SU-DHL-6 (cell line): ENCODE measurements at regions not wholly inside any gene's neighbourhood (a gene's known extent, or its start where the extent isn't known, plus 50 kb on each side); places are given as distances from the start of the nearest gene placed in this dataset.

Source experiments
- EZH2phosphoT487 ChIP-seq: fragments of 200-600 bp; sonication (generic), shearing (Covaris generic); conservative IDR thresholded peaks from 2 replicates; pipeline ENCODE4 v1.6.1; 2018; ENCODE audit warnings: mild to moderate bottlenecking, antibody characterized with exemption, low read length, moderate library complexity, mixed read lengths
- TF ChIP-seq, protein P1 (sequence below): fragments of 200-600 bp; sonication (generic); IDR thresholded peaks from one replicate; pipeline ENCODE4 v1.5.1; 2017; ENCODE audit warnings: antibody characterized with exemption, mild to moderate bottlenecking, low read length, moderate library complexity; ENCODE audit not compliant: insufficient read depth, poor library complexity, severe bottlenecking

DNA sequence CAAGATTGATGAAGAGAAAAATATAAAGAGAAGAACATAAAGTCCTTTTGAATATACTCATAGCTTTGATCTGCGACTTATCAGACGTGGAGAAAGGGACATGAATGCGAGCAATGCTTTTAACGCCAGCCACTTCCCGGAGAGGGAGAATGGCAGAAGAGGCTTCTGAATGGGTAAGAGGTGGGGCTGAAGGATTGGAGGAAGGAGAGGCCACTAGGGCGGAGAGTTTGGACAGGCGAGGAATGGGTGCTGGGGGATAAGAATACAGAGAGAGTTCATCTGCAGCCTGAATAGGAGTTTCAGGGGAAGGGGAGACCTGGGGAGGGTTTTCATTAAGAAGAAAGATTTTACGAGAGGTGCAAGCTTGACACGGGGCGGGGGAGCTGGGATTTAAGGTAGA, 2534.9 kb downstream of the PCDH7 start:
- TF ChIP-seq, protein P1, sequence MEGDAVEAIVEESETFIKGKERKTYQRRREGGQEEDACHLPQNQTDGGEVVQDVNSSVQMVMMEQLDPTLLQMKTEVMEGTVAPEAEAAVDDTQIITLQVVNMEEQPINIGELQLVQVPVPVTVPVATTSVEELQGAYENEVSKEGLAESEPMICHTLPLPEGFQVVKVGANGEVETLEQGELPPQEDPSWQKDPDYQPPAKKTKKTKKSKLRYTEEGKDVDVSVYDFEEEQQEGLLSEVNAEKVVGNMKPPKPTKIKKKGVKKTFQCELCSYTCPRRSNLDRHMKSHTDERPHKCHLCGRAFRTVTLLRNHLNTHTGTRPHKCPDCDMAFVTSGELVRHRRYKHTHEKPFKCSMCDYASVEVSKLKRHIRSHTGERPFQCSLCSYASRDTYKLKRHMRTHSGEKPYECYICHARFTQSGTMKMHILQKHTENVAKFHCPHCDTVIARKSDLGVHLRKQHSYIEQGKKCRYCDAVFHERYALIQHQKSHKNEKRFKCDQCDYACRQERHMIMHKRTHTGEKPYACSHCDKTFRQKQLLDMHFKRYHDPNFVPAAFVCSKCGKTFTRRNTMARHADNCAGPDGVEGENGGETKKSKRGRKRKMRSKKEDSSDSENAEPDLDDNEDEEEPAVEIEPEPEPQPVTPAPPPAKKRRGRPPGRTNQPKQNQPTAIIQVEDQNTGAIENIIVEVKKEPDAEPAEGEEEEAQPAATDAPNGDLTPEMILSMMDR, result no peak
- TF ChIP-seq EZH2phosphoT487, result no peak
